AG10803 (cell line): ENCODE measurements at regions not wholly inside any gene's neighbourhood (a gene's known extent, or its start where the extent isn't known, plus 50 kb on each side); places are given as distances from the start of the nearest gene placed in this dataset.
A peak's percentile ranks its signal among the peaks of the same experiment; 100 is the strongest.
"Not testable (repeated sequence)": the region's sequence is repeated elsewhere in the genome, so short reads cannot be mapped to it uniquely, and the experiment has no call there.

ENCODE experiments used
- DNase-seq: peaks from one replicate; pipeline ENCODE4 v3.0.0; 2010; ENCODE audit warnings: low read depth
- H3K4me3 ChIP-seq: 2 replicates; pipeline ENCODE4 v1.5.1; 2011; ENCODE audit warnings: mild to moderate bottlenecking, low read length, control low read depth
- CTCF ChIP-seq: conservative IDR thresholded peaks from 2 replicates; pipeline ENCODE4 v1.5.1; 2011; ENCODE audit warnings: mild to moderate bottlenecking, low read length, control low read depth, inconsistent platforms

GRCh38 chr5:23930985-23931384 lies 423.6 kb downstream of the PRDM9 start:
- TF ChIP-seq CTCF, result no peak
- DNase-seq, result no peak

GRCh38 chr5:23951261-23951928 lies 444.0 kb downstream of the PRDM9 start:
- H3K4me3 ChIP-seq, result peak overlapping the region; percentile 42
- not testable (repeated sequence) for DNase-seq

More at GRCh38 chr5:23930985-23931384, 423.6 kb downstream of the PRDM9 start:
- no peak overlapping the region for H3K4me3 ChIP-seq

GRCh38 chr5:23963449-23963848 lies 456.0 kb downstream of the PRDM9 start:
- no peak overlapping the region for H3K4me3 ChIP-seq
- no peak for TF ChIP-seq CTCF
- DNase-seq, result no peak

- no peak for DNase-seq
- TF ChIP-seq CTCF, result no peak
- H3K4me3 ChIP-seq, result no peak overlapping the region
Measured at GRCh38 chr5:23977365-23977764, 470.0 kb downstream of the PRDM9 start.

GRCh38 chr5:23977997-23978396 lies 470.6 kb downstream of the PRDM9 start:
- H3K4me3 ChIP-seq, result no peak overlapping the region
- TF ChIP-seq CTCF, result peak; percentile 34
- DNase-seq, result no peak

- no peak for DNase-seq
- TF ChIP-seq CTCF, result no peak
- no peak overlapping the region for H3K4me3 ChIP-seq
Measured at GRCh38 chr5:23991406-23991805, 484.0 kb downstream of the PRDM9 start.

GRCh38 chr5:23994581-23995370 lies 487.4 kb downstream of the PRDM9 start:
- no peak overlapping the region for H3K4me3 ChIP-seq
- no peak for TF ChIP-seq CTCF
- no peak for DNase-seq
